Thyroid gland (tissue), 4 donors: ENCODE measurements at regions not wholly inside any gene's neighbourhood (a gene's known extent, or its start where the extent isn't known, plus 50 kb on each side); places are given as distances from the start of the nearest gene placed in this dataset.

Experiments used
- CTCF ChIP-seq, 6 experiments: fragments of 200-600 bp in 3 of 6; fragments of 450-650 bp in 3 of 6; sonication (generic) in 3 of 6; IDR thresholded peaks; one replicate each; pipeline ENCODE4 v1.5.1; 2016 to 2019; ENCODE audit warnings: antibody characterized with exemption in 6 of 6, mild to moderate bottlenecking in 2 of 6, inconsistent platforms in 1 of 6, moderate library complexity in 1 of 6
- POLR2A ChIP-seq, 2 donors: fragments of 450-650 bp; IDR thresholded peaks; one replicate each; pipeline ENCODE4 v1.6.1; 2017; ENCODE audit warnings: antibody characterized with exemption in 2 of 2, mild to moderate bottlenecking in 2 of 2, moderate library complexity in 1 of 2

- TF ChIP-seq CTCF (IDR thresholded peaks at IDR 0.05) (no peak), POLR2A (IDR thresholded peaks at IDR 0.05) (no peak)
Measured at GRCh38 chr9:97801180-97801579, 51.8 kb upstream of the FOXE1 start.
